Epithelial cell of esophagus (primary cell): ENCODE measurements at regions not wholly inside any gene's neighbourhood (a gene's known extent, or its start where the extent isn't known, plus 50 kb on each side); places are given as distances from the start of the nearest gene placed in this dataset.

Experiments
- DNase-seq: peaks from one replicate; pipeline ENCODE4 v3.0.0; 2010; ENCODE audit warnings: low read depth
- H3K4me3 ChIP-seq: 2 replicates; pipeline ENCODE4 v1.5.1; 2011; ENCODE audit warnings: mild to moderate bottlenecking, low read length, control low read depth
- CTCF ChIP-seq: IDR thresholded peaks from 2 replicates; pipeline ENCODE4 v1.5.1; 2011; ENCODE audit warnings: low read depth, mild to moderate bottlenecking, low read length, control low read depth, inconsistent platforms; ENCODE audit not compliant: insufficient read depth; ENCODE audit errors: missing control alignments

GRCh38 chr1:56258371-56258770 is 321.0 kb downstream of the PLPP3 start:
- no peak overlapping the region for H3K4me3 ChIP-seq
- no peak for TF ChIP-seq CTCF
- DNase-seq, result no peak

- H3K4me3 ChIP-seq, result no peak overlapping the region
- DNase-seq, result no peak
- TF ChIP-seq CTCF, result no peak
Measured at GRCh38 chr1:56257726-56258125, 321.6 kb downstream of the PLPP3 start.

GRCh38 chr1:56256153-56257000 is 323.0 kb downstream of the PLPP3 start:
- no peak for TF ChIP-seq CTCF
- H3K4me3 ChIP-seq, result no peak overlapping the region
- no peak for DNase-seq

- DNase-seq, result no peak
- H3K4me3 ChIP-seq, result no peak overlapping the region
- no peak for TF ChIP-seq CTCF
Measured at GRCh38 chr1:56255516-56256152, 323.7 kb downstream of the PLPP3 start.

- no peak overlapping the region for H3K4me3 ChIP-seq
- DNase-seq, result no peak
- no peak for TF ChIP-seq CTCF
Measured at GRCh38 chr1:56254130-56254529, 325.2 kb downstream of the PLPP3 start.

GRCh38 chr1:56250809-56251208 is 328.6 kb downstream of the PLPP3 start:
- TF ChIP-seq CTCF, result no peak
- no peak for DNase-seq

GRCh38 chr1:56249234-56249633 is 330.1 kb downstream of the PLPP3 start:
- DNase-seq, result no peak

More at GRCh38 chr1:56250809-56251208, 328.6 kb downstream of the PLPP3 start:
- H3K4me3 ChIP-seq, result no peak overlapping the region

More at GRCh38 chr1:56249234-56249633, 330.1 kb downstream of the PLPP3 start:
- no peak overlapping the region for H3K4me3 ChIP-seq
- no peak for TF ChIP-seq CTCF
